OCI-LY7 (cell line): ENCODE measurements at regions not wholly inside any gene's neighbourhood (a gene's known extent, or its start where the extent isn't known, plus 50 kb on each side); places are given as distances from the start of the nearest gene placed in this dataset.

Experiments
- BruUV-seq: library from RNA; stranded (reverse); fragments of 400-500 nt; replicated peaks from 2 replicates; lab custom pipeline; 2021; lab: Mats Ljungman, UMichigan
- CTCF ChIA-PET: fragments of 300-600 bp; sonication (Branson Sonifier 250); formaldehyde crosslinking; loops from one replicate; lab custom pipeline; 2022; ENCODE audit warnings: antibody characterized with exemption; ENCODE audit not compliant: unreplicated experiment; lab: Charles Lee
- POLR2A ChIA-PET: fragments of 300-600 bp; sonication (Branson Sonifier 250); formaldehyde crosslinking; loops from one replicate; lab custom pipeline; 2022; ENCODE audit warnings: antibody characterized with exemption; lab: Charles Lee
- DNase-seq: peaks from one replicate; pipeline ENCODE4 v3.0.0-alpha.2; 2015; ENCODE audit warnings: low spot score
- H2AFZ ChIP-seq: fragments of 200-600 bp; sonication (generic), shearing (Covaris generic); 2 replicates; pipeline ENCODE4 v1.6.1; 2014; ENCODE audit warnings: mild to moderate bottlenecking, antibody characterized with exemption, low read length, moderate library complexity
- H3K27ac ChIP-seq: fragments of 200-600 bp; sonication (generic); 2 replicates; pipeline ENCODE4 v1.5.1; 2014; ENCODE audit warnings: mixed run types, low read depth, mild to moderate bottlenecking, moderate library complexity, low read length, inconsistent platforms; ENCODE audit not compliant: poor library complexity, severe bottlenecking
- H3K36me3 ChIP-seq: fragments of 200-600 bp; sonication (generic); 2 replicates; pipeline ENCODE4 v1.6.1; 2014; ENCODE audit warnings: mild to moderate bottlenecking, antibody characterized with exemption, low read length, moderate library complexity, mixed read lengths; ENCODE audit not compliant: insufficient read depth
- H3K4me1 ChIP-seq: fragments of 200-600 bp; sonication (generic); 2 replicates; pipeline ENCODE4 v1.5.1; 2014; ENCODE audit warnings: mild to moderate bottlenecking, low read length; ENCODE audit not compliant: insufficient read depth, poor library complexity, severe bottlenecking
- H3K4me2 ChIP-seq: fragments of 200-600 bp; sonication (generic); 2 replicates; pipeline ENCODE4 v1.6.1; 2014; ENCODE audit warnings: mild to moderate bottlenecking, low read length
- H3K4me3 ChIP-seq: fragments of 200-600 bp; sonication (generic); 2 replicates; pipeline ENCODE4 v1.5.1; 2014; ENCODE audit warnings: mild to moderate bottlenecking, low read depth, low read length; ENCODE audit not compliant: poor library complexity, severe bottlenecking
- H3K79me2 ChIP-seq: fragments of 200-600 bp; sonication (generic); 2 replicates; pipeline ENCODE4 v1.6.1; 2016; ENCODE audit warnings: low read depth, mild to moderate bottlenecking, low read length, moderate library complexity, mixed read lengths; ENCODE audit not compliant: insufficient read depth
- H3K9me2 ChIP-seq: fragments of 200-600 bp; sonication (generic); 2 replicates; pipeline ENCODE4 v1.6.1; 2016; ENCODE audit warnings: mild to moderate bottlenecking, low read length, mixed read lengths; ENCODE audit not compliant: insufficient read depth
- H3K9me3 ChIP-seq: fragments of 200-600 bp; sonication (generic); 2 replicates; pipeline ENCODE4 v1.6.1; 2014; ENCODE audit warnings: mild to moderate bottlenecking, mixed run types, low read length, mixed read lengths
- H4K20me1 ChIP-seq: fragments of 200-600 bp; sonication (generic); 2 replicates; pipeline ENCODE4 v1.6.1; 2014; ENCODE audit warnings: mild to moderate bottlenecking, antibody characterized with exemption, low read length, moderate library complexity, mixed read lengths; ENCODE audit not compliant: insufficient read depth
- CTCF ChIP-seq: fragments of 200-600 bp; sonication (generic); conservative IDR thresholded peaks from 2 replicates; pipeline ENCODE4 v1.5.1; 2014; ENCODE audit warnings: mild to moderate bottlenecking, antibody characterized with exemption, low read length, moderate library complexity, mixed read lengths
- EZH2phosphoT487 ChIP-seq: fragments of 200-600 bp; sonication (generic); IDR thresholded peaks from 2 replicates; pipeline ENCODE4 v1.6.1; 2018; ENCODE audit warnings: low read depth, borderline replicate concordance, mild to moderate bottlenecking, mixed run types, antibody characterized with exemption, low read length, moderate library complexity, mixed read lengths
- intact Hi-C: fragments of 100-400 bp; cut with micrococcal nuclease; formaldehyde crosslinking; loops from one replicate; pipeline ENCODE4 v1.10.0; 2022; ENCODE audit not compliant: unreplicated experiment

- Histone ChIP-seq H3K36me3 (no peaks in the 10 kb centered on the region), H3K9me3 (no peaks in the 10 kb centered on the region), H3K27ac (no peak overlapping the region), H3K4me1 (no peaks in the 10 kb centered on the region), H4K20me1 (no peaks in the 10 kb centered on the region), H3K79me2 (no peaks in the 10 kb centered on the region), H2AFZ (no peak overlapping the region), H3K4me2 (no peak overlapping the region), H3K9me2 (no peaks in the 10 kb centered on the region), H3K4me3 (no peak overlapping the region)
- TF ChIP-seq EZH2phosphoT487 (no peak), CTCF (no peak)
- CTCF ChIA-PET = no interaction called here
- POLR2A ChIA-PET = no interaction called here
- no TSS peak for BruUV-seq
- no peak for DNase-seq
- intact Hi-C loops = no loop called here
Measured at GRCh38 chr2:415986-416610, 128.2 kb upstream of the ALKAL2 start.

GRCh38 chr2:409523-409922 is 121.6 kb upstream of the ALKAL2 start:
- no peak overlapping the region for H3K27ac ChIP-seq
- no TSS peak for BruUV-seq
- H3K79me2 ChIP-seq = no peaks in the 10 kb centered on the region
- no peak overlapping the region for H2AFZ ChIP-seq
- no peaks in the 10 kb centered on the region for H3K9me3 ChIP-seq
- DNase-seq = no peak
- no peaks in the 10 kb centered on the region for H4K20me1 ChIP-seq
- intact Hi-C loops = no loop called here
- CTCF ChIA-PET = no interaction called here
- POLR2A ChIA-PET = no interaction called here
- no peaks in the 10 kb centered on the region for H3K9me2 ChIP-seq
- TF ChIP-seq CTCF = no peak
- no peak for TF ChIP-seq EZH2phosphoT487
- H3K4me3 ChIP-seq = no peak overlapping the region
- no peaks in the 10 kb centered on the region for H3K36me3 ChIP-seq
- H3K4me1 ChIP-seq = no peaks in the 10 kb centered on the region
- no peak overlapping the region for H3K4me2 ChIP-seq

- no peaks in the 10 kb centered on the region for H3K79me2 ChIP-seq
- H3K4me2 ChIP-seq = no peak overlapping the region
- no peak for DNase-seq
- intact Hi-C loops = no loop called here
- H3K4me1 ChIP-seq = no peaks in the 10 kb centered on the region
- no peak overlapping the region for H3K4me3 ChIP-seq
- H2AFZ ChIP-seq = no peak overlapping the region
- no peaks in the 10 kb centered on the region for H4K20me1 ChIP-seq
- H3K9me3 ChIP-seq = no peaks in the 10 kb centered on the region
- no TSS peak for BruUV-seq
- POLR2A ChIA-PET = no interaction called here
- no peak for TF ChIP-seq EZH2phosphoT487
- TF ChIP-seq CTCF = no peak
- no peaks in the 10 kb centered on the region for H3K9me2 ChIP-seq
- CTCF ChIA-PET = interaction anchor here (0.5 kb wide), 1 partner anchor 83 kb away, joined by 3 read pairs; no protein-coding TSS in a partner anchor
- H3K36me3 ChIP-seq = no peaks in the 10 kb centered on the region
- H3K27ac ChIP-seq = no peak overlapping the region
Measured at GRCh38 chr2:407630-408029, 119.7 kb upstream of the ALKAL2 start.
